Right cardiac atrium (tissue), 5 donors: ENCODE measurements at regions not wholly inside any gene's neighbourhood (a gene's known extent, or its start where the extent isn't known, plus 50 kb on each side); places are given as distances from the start of the nearest gene placed in this dataset.

Source experiments
- ATAC-seq, 2 donors: fragments of 200-7000 bp; cut with Tn5 transposase; one replicate each; pipeline versions ENCODE4 v1.8.0 to v1.9.1; 2020; ENCODE audit warnings: moderate library complexity in 2 of 2, mild to moderate bottlenecking in 1 of 2
- DNase-seq, 3 donors: peaks; one replicate each; pipeline ENCODE4 v3.0.0-alpha.2; 2020
- H3K27ac ChIP-seq: one replicate; pipeline ENCODE4 v1.5.1; 2013; ENCODE audit warnings: mild to moderate bottlenecking, low read length, control low read depth, moderate library complexity
- H3K27me3 ChIP-seq: one replicate; pipeline ENCODE4 v1.6.1; 2013; ENCODE audit not compliant: control insufficient read depth, insufficient read depth
- H3K4me1 ChIP-seq: one replicate; pipeline ENCODE4 v1.6.1; 2013; ENCODE audit warnings: low read length; ENCODE audit not compliant: control insufficient read depth, insufficient read depth
- H3K4me3 ChIP-seq: one replicate; pipeline ENCODE4 v1.5.1; 2013; ENCODE audit warnings: low read length, control low read depth
- H3K9me3 ChIP-seq: one replicate; pipeline ENCODE4 v1.6.1; 2013; ENCODE audit warnings: low read length; ENCODE audit not compliant: control insufficient read depth
- WGBS: extraction: QIAGEN DNeasy Blood & Tissue Kit; methylation state at CpG from one replicate; pipeline ENCODE4 v1.1.7; 2013; 5-methylcytosine and 5-hydroxymethylcytosine counted together
- intact Hi-C, 4 donors: fragments of 100-400 bp; cut with DNase I; formaldehyde crosslinking; loops; one replicate each; pipeline versions ENCODE4 v1.11.0 to v1.14.0; 2022 to 2023
- donor health status: healthy with polysubstance abuse.
- donor health status: DM: no; HTN: yes; CAD: no.
- donor health status: DM: no; HTN: no; CAD: no.
- donor health status: DM: no; HTN: yes; CAD: no; lungs with severe emphysema.
- donor health status: DM: yes; HTN: yes; CAD: no.

DNA sequence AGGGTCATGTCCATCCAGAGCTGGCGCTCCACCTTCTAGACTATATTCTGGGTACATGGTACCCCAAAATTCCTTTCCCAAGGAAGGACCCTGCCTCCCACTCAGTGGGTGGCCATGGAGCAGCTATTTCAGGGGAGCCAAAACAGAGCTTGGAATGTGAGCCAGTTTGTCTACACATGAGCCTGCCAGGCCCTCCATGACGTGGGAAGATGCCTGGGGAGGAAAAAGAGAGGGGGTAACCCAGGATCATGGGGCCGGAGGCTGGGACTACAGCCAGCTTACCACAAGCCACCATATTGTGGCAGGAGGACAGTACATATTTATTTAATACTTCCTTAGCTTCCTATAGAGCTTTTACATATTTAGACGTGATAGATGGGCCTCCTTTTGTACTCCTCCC lies 414.7 kb upstream of the TNP1 start:
- no peaks in the 10 kb centered on the region for H3K27me3 ChIP-seq
- intact Hi-C loops, result no loop called here
- no peak for ATAC-seq
- no peak overlapping the region for H3K27ac ChIP-seq
- 70% methylated on average over 4 of the region's 4 CpGs for WGBS
- peak in 1 of 3 donors; percentile 15 for DNase-seq
- H3K4me1 ChIP-seq, result peaks cover 9% of the 10 kb centered on the region
- no peak overlapping the region for H3K4me3 ChIP-seq
- no peaks in the 10 kb centered on the region for H3K9me3 ChIP-seq

- intact Hi-C loops, result no loop called here
These were observed 414.0 kb upstream of the TNP1 start for GRCh38 chr2:217273851-217274250.

DNA sequence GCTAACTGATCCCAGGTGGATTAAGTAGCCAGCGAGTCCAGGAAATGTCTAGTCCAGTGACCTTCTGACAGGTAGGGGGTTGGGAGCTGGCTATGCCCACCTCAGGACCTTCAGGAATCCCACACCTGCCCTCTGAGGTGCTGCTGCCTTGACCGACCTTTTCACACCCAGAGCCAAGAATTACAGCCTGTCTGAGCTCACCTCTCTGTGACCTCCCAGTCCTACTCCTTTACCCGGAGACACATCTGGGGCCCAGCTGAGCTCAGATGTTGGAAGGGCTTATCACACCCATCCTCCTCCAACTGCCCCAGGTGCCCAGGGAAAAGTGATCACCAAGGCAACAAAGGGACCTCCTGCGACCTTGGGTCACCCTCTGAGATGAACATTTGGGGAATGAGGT lies 413.3 kb upstream of the TNP1 start:
- intact Hi-C loops, result no loop called here
- Histone ChIP-seq H3K4me3 (no peak overlapping the region), H3K27ac (no peak overlapping the region), H3K9me3 (no peaks in the 10 kb centered on the region), H3K27me3 (no peaks in the 10 kb centered on the region), H3K4me1 (peaks cover 9% of the 10 kb centered on the region)
- WGBS, result 85% methylated on average over 4 of the region's 4 CpGs
- DNase-seq (no peak), ATAC-seq (no peak)

More at GRCh38 chr2:217273851-217274250, 414.0 kb upstream of the TNP1 start:
- peaks cover 9% of the 10 kb centered on the region for H3K4me1 ChIP-seq
- H3K9me3 ChIP-seq, result no peaks in the 10 kb centered on the region
- WGBS, result 57% methylated on average over 2 of the region's 2 CpGs
- ATAC-seq (no peak), DNase-seq (no peak)
- H3K27ac ChIP-seq, result no peak overlapping the region
- no peak overlapping the region for H3K4me3 ChIP-seq
- H3K27me3 ChIP-seq, result no peaks in the 10 kb centered on the region

DNA sequence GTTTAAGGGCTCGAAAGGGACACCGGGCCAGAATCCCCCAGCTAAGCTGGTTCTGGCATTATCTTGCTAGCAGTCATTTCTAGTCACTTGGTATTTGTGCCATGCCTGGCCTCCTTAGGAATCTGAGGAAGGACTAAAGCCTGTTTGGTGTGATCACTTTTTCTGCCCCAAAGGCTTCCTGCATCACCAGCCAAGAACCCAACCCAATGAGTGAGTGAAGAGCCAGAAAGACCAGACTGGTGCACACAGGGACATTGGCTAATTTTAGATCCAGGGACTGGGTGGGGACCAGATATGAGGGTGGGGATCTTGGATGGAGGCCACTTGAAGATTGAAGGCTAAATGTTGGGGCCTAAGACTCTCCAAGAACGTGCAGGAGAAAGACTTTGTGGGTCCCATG lies 411.9 kb upstream of the TNP1 start:
- 39% methylated on average over 3 of the region's 3 CpGs for WGBS
- peak in 1 of 3 donors; percentile 29 for DNase-seq
- ATAC-seq, result peak; percentile 57 to 72
- peaks cover 7% of the 10 kb centered on the region for H3K4me1 ChIP-seq
- H3K9me3 ChIP-seq, result no peaks in the 10 kb centered on the region
- no peak overlapping the region for H3K4me3 ChIP-seq
- no peak overlapping the region for H3K27ac ChIP-seq
- no peaks in the 10 kb centered on the region for H3K27me3 ChIP-seq
- intact Hi-C loops, result no loop called here

DNA sequence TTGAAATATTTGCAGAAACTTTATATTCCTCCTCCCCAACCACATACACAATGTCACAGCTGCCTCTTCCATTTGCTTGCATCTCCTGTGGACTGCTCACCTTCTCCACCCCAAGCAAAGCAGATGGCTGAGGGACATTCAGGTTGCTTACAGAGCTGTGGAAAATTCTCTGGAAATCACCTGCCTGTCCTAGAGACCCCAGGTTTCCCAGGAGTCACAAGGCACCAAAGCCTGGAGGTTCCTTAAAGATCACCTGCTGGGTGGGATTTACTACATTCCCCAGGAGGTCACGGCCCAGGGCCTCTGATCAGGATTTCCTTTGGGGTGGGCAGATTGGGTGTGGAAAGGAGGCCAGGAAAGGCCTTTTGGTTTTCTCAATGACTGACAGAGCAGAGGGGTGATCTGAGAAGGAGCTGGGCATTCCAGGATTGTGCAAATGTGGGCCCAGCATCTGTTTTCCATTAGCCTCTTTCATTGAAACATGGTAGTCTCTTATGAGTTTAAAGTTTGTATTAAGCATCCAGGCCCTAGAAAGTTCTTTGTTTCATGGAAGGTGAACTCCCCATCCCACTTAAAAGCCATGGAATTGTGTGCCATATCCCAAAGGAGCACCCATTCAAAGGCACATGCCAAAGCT lies 410.7 kb upstream of the TNP1 start:
- intact Hi-C loops, result no loop called here
- Histone ChIP-seq H3K4me3 (no peak overlapping the region), H3K27me3 (no peaks in the 10 kb centered on the region), H3K27ac (no peak overlapping the region), H3K4me1 (peaks cover 7% of the 10 kb centered on the region), H3K9me3 (no peaks in the 10 kb centered on the region)
- 90% methylated on average over 1 of the region's 1 CpG for WGBS
- ATAC-seq (no peak), DNase-seq (peak in 1 of 3 donors; percentile 16)

DNA sequence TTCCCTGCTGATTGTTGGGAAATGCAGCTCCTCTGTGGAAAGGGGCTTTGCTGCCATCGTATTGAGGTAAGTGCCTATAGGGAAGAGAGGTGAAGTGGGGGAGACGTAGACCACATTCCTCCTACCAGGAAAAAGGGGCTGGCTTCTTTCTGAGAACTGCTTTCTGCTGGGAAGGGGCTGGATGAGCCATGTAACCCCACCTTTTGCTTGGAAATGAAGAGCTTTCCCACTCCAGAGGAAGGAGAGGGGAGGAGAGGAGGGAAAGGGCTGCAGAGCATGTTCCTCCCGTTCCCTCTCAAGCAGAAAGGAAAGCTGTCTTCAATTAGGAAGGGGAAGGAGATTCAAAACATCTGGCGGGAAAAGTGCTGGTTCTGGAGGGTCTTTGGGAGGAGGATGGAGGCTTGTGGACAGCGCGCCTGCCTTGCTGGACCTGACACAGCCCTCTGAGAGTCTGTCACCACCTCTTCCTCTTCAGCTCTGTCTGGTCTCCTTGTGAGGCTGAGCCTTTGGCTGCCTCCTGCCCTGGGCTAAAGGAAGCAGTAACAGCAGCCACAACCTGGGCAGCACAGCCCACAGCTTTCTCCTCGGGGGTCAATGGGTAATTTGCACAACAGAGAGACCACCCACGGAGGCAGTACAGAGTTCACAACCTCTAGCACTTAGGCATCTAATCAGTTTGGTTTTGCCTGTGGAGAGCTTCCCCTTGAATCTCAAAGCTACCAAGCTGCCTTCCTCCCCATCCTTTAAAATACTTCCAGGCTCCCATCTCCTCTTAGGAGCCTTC lies 410.0 kb upstream of the TNP1 start:
- Histone ChIP-seq H3K9me3 (no peaks in the 10 kb centered on the region), H3K27ac (no peak overlapping the region), H3K4me3 (no peak overlapping the region), H3K4me1 (peaks cover 7% of the 10 kb centered on the region), H3K27me3 (no peaks in the 10 kb centered on the region)
- 59% methylated on average over 8 of the region's 8 CpGs for WGBS
- DNase-seq (no peak), ATAC-seq (no peak)
- intact Hi-C loops, result no loop called here

GRCh38 chr2:217268978-217269377 lies 409.1 kb upstream of the TNP1 start:
- Histone ChIP-seq H3K9me3 (no peaks in the 10 kb centered on the region), H3K4me1 (peaks cover 4% of the 10 kb centered on the region), H3K4me3 (no peak overlapping the region), H3K27ac (no peak overlapping the region), H3K27me3 (no peaks in the 10 kb centered on the region)
- intact Hi-C loops, result no loop called here
- 95% methylated on average over 7 of the region's 7 CpGs for WGBS
- DNase-seq (peak in 1 of 3 donors; percentile 31), ATAC-seq (no peak)

GRCh38 chr2:217267758-217268157 lies 407.9 kb upstream of the TNP1 start:
- no peaks in the 10 kb centered on the region for H3K9me3 ChIP-seq
- no peak overlapping the region for H3K27ac ChIP-seq
- ATAC-seq (no peak), DNase-seq (no peak)
- intact Hi-C loops, result no loop called here
- no peak overlapping the region for H3K4me3 ChIP-seq
- 100% methylated on average over 1 of the region's 1 CpG for WGBS
- no peaks in the 10 kb centered on the region for H3K4me1 ChIP-seq
- H3K27me3 ChIP-seq, result no peaks in the 10 kb centered on the region

DNA sequence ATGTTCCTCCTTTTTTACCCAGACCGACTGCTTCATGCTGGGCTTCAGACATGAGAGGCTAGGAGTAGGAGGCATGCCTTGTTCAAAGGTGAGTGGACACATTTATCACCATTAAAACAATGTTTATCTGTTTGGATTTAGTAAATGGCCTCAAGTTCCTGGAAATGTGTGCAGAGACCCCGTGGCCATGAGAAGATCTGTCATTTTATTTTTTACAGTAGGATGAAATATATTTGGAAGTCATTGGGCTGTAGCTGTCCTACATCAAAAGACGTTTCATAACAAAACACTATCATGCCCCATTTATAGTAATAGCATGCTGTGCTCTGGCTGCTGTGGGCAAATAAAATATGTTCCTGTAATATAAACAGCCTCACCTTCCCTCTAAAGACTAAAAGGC lies 403.9 kb upstream of the TNP1 start:
- ATAC-seq, result no peak
- DNase-seq, result no peak
- intact Hi-C loops, result no loop called here
- Histone ChIP-seq H3K9me3 (no peaks in the 10 kb centered on the region), H3K4me3 (no peak overlapping the region), H3K27me3 (no peaks in the 10 kb centered on the region), H3K4me1 (no peaks in the 10 kb centered on the region), H3K27ac (no peak overlapping the region)
- WGBS, result 67% methylated on average over 3 of the region's 3 CpGs

GRCh38 chr2:217262911-217263310 lies 403.0 kb upstream of the TNP1 start:
- ATAC-seq, result peak in 1 of 2 donors; percentile 64
- peak in 1 of 3 donors; percentile 53 for DNase-seq
- H3K9me3 ChIP-seq, result no peaks in the 10 kb centered on the region
- H3K4me1 ChIP-seq, result no peaks in the 10 kb centered on the region
- 49% methylated on average over 2 of the region's 2 CpGs for WGBS
- H3K27ac ChIP-seq, result no peak overlapping the region
- no peaks in the 10 kb centered on the region for H3K27me3 ChIP-seq
- H3K4me3 ChIP-seq, result no peak overlapping the region
- intact Hi-C loops, result no loop called here

DNA sequence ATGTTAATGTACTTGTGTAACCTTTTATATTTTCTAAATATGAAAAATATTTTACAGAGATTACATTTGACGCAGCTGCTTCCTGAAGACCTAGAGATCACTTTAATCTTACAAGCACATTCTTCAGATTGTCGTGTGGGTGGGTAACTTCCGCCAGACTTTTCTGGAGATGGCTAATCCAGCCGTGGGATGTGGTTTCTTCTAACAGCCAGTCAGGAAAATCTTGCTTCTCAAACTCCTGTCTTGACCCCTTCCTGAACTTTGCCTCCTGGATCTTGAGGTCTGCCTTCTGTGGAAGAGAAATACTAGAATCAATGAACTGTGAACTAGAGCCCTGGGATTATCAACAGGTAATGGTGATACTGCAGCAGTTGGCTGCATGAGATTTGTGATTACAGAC lies 401.6 kb upstream of the TNP1 start:
- intact Hi-C loops, result no loop called here
- Histone ChIP-seq H3K4me1 (no peaks in the 10 kb centered on the region), H3K9me3 (no peaks in the 10 kb centered on the region), H3K27me3 (no peaks in the 10 kb centered on the region), H3K4me3 (no peak overlapping the region), H3K27ac (no peak overlapping the region)
- DNase-seq (no peak), ATAC-seq (no peak)
- 23% methylated on average over 4 of the region's 4 CpGs for WGBS
